Activated CD4-positive, alpha-beta T cell treated with anti-CD3 and anti-CD28 coated beads, Interleukin-10, Interleukin-2, amounts not matched to agents 100 ng/mL and 50 ng/mL, durations not matched to agents 16 hours and 8 hours (primary cell): ENCODE measurements at regions not wholly inside any gene's neighbourhood (a gene's known extent, or its start where the extent isn't known, plus 50 kb on each side); places are given as distances from the start of the nearest gene placed in this dataset.

Experiments used
- DNase-seq: peaks from one replicate; pipeline ENCODE4 v3.0.0-alpha.2; 2020

DNA sequence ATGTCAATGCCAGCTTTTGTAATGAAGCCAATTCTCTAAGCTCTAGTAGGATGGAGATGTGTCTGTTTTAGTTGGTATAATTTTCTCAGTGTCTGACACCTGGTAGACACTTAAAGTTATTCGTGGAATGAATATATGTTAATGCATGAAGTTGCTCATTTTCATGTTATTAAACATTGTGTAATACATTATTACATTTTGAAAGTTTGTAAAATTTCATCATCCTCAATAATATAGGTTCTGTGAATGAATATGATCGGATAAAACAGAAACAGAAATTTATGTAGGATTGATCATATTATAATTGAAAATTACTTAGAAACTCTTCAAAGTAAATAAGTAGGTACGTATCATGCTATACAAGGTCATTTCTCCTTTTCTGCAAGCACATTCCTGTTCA lies 625.3 kb downstream of the PLA2G4A start:
- DNase-seq, result no peak

- DNase-seq, result no peak
Observed at GRCh38 chr1:187456446-187456845, 627.7 kb downstream of the PLA2G4A start.

- no peak for DNase-seq
Observed at GRCh38 chr1:187460093-187460492, 631.3 kb downstream of the PLA2G4A start.

DNA sequence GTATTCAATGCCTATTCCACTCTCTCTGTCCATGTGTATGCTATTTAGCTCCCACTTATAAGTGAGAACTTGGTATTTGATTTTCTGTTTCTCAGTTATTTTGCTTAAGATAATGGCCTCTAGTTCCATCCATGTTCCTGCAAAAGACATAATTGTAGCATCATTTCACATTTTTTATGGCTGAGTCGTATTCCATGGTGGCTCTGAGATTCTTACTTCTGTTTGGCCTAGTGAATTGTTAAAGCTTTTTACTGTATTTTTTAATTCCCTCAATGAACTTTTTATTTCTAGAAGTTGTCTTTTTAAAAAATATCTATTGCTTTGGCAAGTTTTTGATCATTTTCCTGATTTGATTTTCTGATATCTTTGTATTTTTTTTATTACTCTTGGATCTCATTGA lies 635.6 kb downstream of the PLA2G4A start:
- DNase-seq, result no peak

GRCh38 chr1:187465441-187465840 lies 636.7 kb downstream of the PLA2G4A start:
- no peak for DNase-seq

GRCh38 chr1:187469836-187470235 lies 641.1 kb downstream of the PLA2G4A start:
- DNase-seq, result no peak

GRCh38 chr1:187471555-187471954 lies 642.8 kb downstream of the PLA2G4A start:
- DNase-seq, result no peak

GRCh38 chr1:187474336-187474735 lies 645.6 kb downstream of the PLA2G4A start:
- DNase-seq, result no peak

GRCh38 chr1:187476671-187477070 lies 647.9 kb downstream of the PLA2G4A start:
- no peak for DNase-seq

GRCh38 chr1:187477103-187477502 lies 648.4 kb downstream of the PLA2G4A start:
- no peak for DNase-seq

DNA sequence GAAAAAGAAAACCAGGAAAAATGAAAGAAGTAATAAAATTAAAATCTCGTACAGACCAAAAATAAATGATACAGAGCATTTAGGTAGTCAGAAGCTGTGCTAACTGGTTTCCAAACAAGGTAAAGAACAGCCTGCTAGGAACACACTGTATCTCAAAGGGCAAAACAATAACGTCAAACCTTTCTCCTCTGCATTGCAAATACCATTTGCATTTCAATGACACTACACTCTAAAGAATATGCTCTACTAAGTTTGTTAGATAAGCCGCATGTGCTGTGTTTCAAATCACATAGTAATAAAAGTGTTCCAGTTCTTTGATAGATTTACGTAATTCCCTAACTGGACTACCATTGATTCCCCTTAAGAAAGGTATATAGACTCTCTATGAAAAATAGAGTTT lies 648.8 kb downstream of the PLA2G4A start:
- no peak for DNase-seq

GRCh38 chr1:187481581-187482148 lies 652.9 kb downstream of the PLA2G4A start:
- no peak for DNase-seq

GRCh38 chr1:187490266-187490665 lies 661.5 kb downstream of the PLA2G4A start:
- DNase-seq, result no peak

DNA sequence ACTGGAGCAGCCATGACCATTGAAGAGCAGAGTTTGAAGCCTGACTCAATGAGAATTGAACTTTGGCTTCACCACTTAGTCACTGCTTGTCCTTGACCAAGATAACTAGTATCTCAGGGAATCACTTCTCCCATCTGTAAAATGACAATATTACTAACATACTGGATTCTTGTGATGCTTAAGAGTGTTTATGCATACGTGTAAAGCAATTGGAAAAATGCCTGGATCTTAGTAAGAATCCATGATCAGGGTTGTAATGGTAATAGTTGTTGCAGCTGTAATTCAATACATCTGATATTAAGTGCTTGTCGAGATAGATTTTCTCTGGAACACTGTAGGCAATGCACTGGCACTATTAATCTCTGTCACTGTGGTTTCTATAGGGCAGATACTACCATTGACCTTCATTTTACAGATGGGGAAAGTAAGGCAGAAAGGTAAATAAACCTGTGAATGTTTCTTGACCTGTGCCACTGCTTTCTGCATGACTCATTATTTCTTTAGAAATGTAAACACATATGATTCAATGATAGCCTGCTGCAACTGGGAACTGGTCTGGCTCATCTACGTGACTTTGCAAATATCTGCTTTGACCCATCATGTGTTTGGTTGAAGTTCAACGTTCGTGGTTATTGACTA lies 662.5 kb downstream of the PLA2G4A start:
- DNase-seq, result no peak

- DNase-seq, result no peak
Observed at GRCh38 chr1:187498028-187498427, 669.3 kb downstream of the PLA2G4A start.

- DNase-seq, result no peak
Observed at GRCh38 chr1:187504779-187505178, 676.0 kb downstream of the PLA2G4A start.

DNA sequence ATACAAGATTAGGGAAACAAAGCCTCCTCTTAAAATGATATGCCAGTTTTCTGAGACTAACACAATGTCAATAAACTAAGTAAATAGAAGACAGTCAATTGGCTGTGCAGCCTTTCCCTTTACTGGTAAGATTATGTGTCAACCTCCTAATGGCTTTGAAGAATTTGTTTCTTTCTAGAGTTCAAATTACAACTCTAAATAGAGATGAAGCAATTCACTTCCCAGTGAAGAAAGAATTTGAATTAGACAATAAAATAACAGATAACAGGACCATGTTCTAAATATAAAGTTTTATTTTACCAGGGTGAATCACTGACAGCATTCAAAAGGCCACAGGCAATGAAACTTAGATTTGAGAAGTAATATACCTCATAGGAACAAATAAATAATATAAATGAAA lies 680.3 kb downstream of the PLA2G4A start:
- DNase-seq, result no peak

DNA sequence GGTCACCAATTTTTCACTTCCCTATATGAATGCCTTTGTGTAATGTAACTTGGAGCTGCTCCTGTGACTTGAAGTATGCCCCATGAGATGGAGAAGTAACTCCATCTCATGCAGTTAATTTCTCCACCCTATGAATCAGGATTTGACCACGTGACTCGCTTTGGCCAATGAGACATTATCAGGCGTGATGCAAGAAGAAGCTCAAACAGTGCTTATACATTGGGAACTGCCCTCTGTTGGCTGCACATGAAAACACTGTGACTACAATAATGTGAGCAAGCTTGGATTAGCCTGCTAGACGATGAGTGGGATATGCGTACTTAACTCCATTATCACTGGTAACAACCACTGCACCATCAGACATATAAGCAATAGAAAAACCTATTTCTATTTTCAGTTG lies 684.4 kb downstream of the PLA2G4A start:
- DNase-seq, result no peak

DNA sequence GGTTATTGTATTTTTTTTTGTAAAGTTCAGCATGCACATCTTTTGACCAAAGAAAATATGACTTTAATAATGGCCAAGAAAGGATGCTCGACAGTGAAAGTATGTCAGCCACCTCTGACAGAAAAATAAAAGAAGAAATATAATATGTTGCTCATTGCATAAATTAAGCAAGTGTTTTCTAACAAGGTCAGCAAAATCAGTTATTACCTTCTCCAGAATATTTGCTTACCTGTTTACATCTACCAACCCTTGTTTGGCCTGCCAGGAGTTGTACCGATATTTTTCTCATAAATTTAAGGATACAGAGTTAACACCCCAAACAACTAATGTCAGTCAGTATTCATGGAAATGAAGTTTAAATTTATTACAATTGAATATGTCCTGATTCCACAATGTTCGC lies 685.4 kb downstream of the PLA2G4A start:
- no peak for DNase-seq

GRCh38 chr1:187516874-187517273 lies 688.1 kb downstream of the PLA2G4A start:
- no peak for DNase-seq

- DNase-seq, result no peak
Observed at GRCh38 chr1:187517546-187517945, 688.8 kb downstream of the PLA2G4A start.

DNA sequence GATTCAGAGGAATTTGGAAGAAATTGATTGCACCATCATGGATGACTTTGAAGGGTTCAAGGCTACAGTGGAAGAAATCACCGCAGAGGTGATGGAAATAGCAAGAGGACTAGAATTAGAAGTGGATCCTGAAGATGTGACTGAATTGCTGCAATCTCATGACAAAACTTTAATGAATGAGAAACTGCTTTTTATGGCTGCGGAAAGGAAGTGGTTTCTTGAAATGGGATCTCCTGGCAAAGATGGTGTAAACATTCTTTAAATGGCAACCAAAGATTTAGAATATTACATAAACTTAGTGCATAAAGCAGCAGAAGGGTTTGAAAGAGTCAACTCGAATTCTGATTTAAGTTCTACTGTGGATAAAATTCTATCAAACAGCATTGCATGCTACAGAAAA lies 698.6 kb downstream of the PLA2G4A start:
- DNase-seq, result no peak

GRCh38 chr1:187537936-187538335 lies 709.2 kb downstream of the PLA2G4A start:
- DNase-seq, result no peak

DNA sequence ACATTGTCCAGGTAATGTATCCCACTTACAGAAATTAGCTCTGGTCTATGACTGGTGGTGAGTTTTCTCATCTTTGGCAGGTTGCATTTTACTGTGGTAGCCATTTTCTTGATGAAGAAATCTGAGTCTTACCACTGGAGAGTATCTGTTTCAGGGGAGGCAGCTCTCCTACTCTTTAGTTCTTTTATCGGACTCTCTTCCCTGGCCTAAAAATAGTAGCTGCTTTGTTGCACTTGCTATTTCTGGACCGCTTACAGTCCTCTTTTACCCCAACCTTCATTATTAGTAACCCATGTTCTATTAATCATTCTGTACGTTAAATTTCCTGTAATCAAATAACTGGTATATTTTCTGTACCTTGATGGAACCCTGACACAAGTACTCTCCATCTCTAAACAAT lies 720.8 kb downstream of the PLA2G4A start:
- no peak for DNase-seq

GRCh38 chr1:187551061-187551460 lies 722.3 kb downstream of the PLA2G4A start:
- DNase-seq, result no peak
